ENCODE measurements at regions not wholly inside any gene's neighbourhood (a gene's known extent, or its start where the extent isn't known, plus 50 kb on each side); places are given as distances from the start of the nearest gene placed in this dataset.

DNA sequence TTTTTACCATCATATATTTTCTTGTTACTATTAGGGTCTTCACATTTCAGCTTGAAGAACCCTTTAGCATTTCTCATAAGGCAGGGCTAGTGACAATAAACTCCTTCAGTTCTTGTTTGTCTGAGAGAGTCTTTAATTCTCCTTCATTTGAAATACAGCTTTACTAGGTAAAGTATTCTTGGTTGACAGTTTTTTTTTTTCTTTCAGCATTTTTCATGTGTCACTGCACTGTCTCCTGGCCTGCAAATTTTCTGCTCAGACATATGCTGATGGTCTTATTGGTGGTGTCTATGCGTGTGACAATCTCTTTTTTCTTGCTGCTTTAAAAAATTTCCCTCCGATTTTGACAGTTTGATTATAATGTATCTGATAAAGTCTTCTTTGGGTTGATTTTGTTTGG is 399.9 kb downstream of the SH3GL2 start:
- no peak for DNase-seq

DNA sequence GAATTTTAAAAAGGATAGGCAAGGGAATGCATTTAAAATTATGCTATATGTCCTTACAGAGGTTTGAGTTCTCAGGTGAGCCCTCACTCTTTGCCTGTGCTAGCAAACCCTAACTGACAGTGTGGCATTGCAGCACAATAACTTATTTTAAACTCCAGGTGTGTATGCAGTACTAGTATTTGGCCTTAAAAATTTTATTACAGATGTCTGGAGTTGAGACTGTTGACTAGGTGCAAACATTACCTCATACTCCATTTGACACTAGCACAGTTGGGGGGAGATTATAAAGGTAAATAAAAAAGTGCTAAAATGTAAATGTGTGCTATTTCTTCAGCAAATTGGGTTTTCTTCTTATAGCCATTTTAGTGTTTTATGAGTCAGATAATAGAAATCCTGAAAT is 407.7 kb downstream of the SH3GL2 start:
- no peak for DNase-seq

DNA sequence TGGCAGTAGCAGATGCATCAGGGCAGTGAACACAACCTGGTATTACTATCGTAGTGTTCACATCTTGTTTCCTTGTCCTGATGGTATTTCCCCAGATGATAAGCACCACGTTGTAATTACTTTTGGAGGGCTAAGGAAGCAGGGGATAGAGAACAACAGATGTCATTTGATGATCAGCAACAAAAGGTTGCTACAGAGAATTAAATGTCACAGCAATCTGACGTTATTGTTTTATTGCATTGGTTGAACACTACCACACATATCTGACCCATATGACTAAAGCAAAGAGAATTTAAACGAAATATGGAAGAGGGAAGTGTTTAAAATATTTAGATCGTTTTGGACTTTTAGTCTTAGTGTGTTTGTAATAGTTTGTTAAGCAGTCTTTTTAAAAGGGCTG is 408.3 kb downstream of the SH3GL2 start:
- DNase-seq: no peak

DNA sequence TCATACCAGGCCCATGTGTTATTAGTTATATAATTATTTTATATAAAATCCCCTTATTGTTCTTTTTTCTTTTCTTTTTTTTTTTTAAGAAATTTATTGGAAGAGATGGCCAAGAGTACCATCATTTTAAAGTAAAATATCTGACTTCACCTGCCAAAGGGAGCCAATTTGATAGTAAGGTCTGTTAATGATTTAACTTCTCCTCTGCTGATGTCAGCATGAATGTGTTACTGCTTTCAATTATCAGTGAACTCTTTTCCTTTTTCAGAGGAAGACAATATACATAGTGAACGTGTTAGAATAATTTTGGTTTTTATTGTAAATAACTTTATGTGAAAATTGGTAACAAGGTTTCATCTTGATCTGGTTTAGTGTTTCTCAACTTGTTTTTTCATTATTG is 409.6 kb downstream of the SH3GL2 start:
- DNase-seq: no peak

DNA sequence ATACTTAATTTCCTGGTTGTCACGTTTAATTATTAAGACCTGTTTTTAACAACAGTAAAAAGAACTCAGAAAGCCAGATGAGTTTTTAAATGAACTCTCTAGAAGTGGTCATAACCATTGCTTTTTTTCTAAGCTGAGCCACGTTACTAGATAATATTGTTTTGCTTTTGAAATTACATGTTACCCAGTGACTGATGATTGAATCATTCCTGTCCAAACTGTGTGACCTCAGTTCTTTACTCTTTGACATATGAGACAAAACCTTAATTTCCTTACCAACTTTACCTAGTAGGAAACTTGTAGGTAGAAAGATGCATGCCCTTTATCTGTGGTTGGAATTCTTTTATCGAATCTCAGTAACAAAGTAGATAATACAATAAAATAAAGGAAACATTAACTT is 411.7 kb downstream of the SH3GL2 start:
- no peak for DNase-seq

DNA sequence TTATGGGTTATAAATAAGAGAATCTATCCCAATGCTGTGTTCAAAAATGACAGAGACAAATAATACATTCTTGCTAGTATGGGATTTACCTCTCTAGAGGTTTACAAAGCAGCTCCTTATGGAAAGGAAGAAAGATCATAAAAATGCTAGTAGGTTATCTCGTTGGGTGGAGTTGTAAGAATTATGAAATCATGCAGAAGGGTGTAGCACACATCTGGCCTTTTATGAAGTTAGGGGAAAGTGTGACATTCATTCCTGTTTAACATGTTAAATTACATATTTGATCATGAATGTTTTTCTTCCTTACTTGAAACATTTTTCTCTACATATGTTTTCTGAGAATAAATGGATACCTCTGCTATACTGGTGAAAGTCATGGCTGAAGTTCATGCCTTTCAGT is 414.2 kb downstream of the SH3GL2 start:
- DNase-seq: no peak

DNA sequence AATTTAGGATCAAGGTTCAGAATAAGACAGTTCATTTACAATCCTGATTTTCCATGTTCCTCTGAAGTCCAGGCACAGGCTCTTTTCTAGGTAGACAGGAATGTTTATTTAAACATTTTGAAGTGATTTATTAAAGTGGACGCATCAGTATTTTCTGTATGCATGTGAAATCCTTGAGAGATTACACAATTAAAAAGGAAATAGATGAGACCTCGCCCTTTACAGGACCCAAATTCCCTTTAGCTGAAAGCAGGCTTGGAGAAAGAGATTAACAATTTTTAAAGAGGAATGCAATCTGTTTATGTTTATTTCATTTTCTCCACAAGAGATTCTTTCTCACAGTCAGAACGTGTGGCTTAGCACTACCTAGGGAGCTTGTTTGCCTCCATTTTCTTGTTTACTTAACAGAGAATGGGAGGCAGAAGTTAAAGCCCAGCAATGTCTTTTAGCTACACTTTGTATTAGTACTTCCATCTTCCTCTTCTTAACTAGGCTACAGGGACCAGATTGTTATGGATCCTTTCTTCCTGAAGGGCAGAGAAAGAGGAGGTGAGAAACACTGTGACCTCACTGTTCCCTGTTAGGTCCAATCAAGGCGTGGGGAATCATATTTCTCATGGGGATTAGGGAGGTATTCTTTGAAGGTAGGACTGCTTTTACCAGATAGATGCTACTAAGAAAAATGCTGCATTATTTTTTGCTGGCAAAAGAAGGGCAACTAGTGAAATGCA is 416.0 kb downstream of the SH3GL2 start:
- DNase-seq: no peak

DNA sequence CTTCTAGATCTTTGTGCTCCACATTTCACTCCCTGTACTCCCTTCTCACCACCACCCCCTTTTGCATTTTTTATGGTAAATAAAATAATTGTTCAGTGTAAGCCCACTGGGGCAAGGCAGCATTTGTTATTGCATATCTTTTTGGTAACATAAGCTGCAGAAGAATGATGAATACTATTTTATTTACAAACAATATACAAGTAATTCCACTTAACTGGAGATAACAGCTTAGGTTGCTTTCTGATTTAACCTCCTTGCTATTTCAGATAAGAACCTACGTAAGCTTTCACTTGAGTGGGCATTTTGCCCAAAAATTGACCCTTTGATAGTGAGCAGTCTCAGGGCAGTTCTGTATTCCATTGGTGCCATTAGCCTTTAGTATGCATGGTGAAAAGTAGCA is 417.9 kb downstream of the SH3GL2 start:
- no peak for DNase-seq

DNA sequence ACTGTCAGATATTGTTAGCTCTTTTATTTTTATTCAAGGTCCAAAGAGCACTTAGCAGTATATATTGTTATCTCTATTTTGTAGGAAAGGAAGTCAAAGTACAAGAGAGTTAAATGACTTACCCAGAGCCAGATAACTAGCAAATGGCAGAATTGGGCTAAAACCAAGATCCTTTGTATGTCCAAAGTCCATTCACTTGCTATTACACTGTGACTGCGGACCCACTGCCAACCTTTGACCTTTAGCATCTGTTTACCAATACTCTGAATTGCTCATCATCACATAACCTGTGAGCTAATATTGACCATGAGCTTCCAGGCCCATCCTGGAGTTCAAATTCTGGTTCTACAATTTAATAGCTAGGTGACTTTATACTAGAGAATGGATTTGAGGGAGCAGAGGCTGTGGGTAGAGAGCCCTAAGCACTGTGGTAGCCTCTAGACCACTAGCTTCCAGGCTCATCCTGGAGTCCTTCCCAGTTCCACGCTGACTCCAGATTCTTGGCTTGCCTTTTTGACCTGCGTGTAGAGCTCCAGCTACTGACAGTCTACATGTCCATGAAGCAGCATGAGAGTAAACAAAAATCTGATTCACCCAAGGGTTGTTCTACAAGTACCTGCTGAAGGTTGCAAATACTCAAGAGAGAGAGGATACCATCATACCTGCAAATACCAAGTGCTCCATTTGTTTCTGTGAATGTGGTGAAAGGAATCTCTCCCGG is 424.0 kb downstream of the SH3GL2 start:
- DNase-seq: no peak

DNA sequence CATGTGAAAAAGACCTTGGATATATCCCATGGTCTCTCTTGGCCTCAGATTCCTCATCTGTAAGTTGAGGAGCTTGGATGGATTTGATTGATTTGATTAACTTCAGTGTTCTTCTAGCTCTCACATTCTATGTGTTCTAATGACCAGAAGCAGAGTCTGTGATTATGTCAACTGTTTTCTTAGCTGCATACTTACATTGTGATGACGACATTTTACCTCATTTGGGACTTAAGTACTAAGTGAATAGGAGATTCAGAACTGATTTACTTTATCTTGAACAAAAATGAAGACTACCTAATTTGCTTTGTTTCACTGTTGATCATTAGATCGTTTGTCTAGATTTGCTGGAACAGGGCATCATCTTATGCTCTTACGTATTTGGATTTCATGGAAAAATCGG is 427.7 kb downstream of the SH3GL2 start:
- no peak for DNase-seq

DNA sequence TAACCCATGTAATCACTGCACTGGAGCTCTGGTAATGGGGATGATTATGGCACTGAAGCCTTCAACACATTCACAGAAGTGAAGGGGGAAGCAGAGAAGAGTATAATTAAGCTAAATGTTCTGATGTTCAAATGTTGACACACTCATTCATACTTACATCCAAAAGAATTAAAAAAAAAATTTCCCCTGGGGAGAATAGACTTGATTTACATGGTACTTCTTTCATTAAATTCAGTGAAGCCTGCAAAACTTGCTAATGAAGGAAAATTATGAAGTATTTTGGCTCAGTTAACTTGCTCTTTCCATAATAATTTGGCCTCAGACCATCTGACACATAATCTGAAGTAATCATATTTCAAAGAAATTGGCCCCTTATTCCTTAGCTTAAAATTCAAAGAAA is 428.8 kb downstream of the SH3GL2 start:
- DNase-seq: no peak

DNA sequence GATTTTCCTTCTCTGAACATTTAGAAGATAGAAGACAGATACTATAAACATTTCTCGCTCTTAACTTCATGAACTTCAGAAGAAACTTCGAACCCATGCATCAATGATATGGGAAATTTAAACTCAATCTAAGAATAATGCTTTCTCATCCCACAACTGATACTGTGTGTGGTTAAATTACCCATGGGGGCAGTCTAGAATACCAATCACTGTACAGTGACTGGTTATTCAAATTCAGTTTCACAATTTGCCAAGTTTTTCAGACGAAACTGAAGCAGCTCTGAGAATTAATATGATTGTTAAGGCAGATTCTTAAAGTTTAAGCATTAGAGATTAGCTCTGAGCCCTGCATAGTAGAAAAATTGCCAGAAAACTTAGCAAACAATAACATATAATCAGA is 431.0 kb downstream of the SH3GL2 start:
- DNase-seq: no peak

DNA sequence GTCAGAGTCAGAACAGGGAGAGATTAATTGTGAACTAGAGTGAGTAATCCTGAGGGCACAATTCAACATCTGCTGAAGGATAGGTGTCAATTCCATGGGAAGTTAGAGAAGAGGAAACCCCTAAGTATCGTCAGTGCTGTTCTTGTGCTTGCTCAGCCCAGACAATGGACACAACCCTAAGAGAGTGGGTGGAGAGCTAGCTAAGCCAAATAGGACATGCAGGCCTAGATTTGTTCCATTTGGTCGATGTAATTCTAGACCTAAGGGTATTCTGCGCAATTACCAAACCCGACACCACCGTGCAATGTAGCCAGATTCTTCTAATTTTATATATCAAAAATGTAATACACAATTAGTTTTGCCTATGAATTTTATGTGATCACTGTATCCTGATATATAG is 431.6 kb downstream of the SH3GL2 start:
- no peak for DNase-seq

DNA sequence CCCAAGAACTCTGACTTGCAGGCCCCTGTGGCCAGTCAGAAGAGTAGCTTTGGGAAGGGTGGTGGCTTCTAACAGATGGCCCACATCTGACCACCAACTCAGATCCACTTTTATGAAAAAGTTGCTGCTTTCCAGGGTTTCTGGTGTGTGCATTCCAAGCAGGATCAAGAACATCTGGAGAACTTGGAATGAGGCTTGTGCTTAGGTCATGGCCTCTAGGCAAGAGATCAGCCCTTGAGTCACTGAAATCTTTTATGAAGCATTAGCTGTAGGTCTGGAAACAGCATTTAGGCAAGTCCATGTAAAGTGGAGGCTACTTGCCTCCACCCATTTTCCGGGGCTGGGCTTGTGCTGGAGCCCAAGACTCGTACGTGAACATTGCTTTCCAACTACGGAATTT is 433.3 kb downstream of the SH3GL2 start:
- no peak for DNase-seq

DNA sequence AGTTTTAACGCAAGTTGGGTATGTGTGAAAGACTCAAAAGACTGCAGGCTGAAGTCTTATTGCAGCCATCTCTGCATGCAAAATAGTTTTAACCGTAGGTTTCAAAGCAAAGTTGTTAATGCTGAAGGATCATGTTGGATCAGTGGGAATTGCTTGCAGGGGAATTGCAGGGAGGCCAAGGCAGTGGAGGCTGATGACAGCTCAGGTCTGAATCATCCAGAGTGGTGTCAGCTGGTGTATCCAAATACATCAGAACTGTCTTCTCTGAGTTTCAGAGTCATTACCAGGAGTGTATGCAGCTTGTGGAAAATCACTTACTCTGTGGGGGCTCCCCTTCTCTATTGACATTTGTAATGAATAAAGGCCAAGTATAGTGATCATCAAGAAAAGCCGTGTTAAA is 435.7 kb downstream of the SH3GL2 start:
- DNase-seq: no peak

DNA sequence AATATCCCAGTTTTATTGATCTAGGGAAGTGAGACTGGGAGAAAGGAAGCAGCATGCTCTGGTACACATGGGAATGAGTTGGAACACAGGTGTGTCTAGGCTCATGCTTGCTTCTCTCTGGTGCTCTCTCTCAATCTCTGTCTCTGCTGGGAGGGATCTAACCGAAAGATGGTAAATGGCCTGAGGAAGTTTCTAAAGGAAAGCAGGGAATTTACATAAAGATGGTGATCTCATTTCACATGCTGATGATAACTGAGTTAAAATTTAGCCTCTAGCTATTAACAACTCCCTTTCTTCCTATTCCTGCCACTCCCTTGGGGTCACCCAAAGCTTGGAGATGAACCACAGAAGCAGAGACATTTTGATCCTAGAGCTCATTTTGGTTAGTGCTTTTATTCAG is 436.2 kb downstream of the SH3GL2 start:
- no peak for DNase-seq

DNA sequence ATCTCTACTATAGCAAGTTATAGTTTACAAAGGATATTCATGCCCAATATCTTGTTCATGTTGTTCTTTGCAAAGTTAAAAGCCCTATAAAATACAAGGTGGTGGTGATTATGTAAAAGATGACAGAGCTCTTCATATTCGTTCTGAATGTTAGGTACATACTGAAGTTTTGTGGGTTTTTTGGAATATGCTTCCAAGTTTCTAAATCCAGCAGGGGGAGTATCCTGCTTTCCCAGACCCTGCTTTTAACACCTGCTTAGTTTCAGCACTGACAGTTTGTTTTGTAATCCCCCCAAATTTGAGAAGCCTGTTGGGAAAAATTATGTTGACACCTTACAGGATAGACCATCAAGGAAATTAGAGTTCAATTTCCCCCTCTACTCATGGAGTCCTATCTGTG is 438.3 kb downstream of the SH3GL2 start:
- DNase-seq: no peak

DNA sequence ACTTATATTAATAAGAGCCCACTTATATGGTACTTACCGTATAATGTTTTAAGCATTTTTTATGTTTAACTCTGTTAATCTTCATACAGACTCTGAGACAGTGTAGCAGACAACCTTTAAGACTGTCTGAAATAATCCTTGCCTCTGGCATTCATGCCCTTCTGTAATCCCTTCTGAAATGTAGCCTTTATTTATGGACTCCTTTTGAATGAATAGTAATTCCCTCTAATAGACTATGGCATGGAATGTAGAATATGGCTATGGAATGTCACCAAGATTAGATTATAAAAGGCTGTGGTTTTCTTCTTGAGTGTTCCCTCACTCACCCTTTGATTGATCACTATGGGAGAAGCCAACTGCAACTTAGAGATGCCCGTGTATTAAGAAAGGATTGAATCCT is 439.4 kb downstream of the SH3GL2 start:
- no peak for DNase-seq

DNA sequence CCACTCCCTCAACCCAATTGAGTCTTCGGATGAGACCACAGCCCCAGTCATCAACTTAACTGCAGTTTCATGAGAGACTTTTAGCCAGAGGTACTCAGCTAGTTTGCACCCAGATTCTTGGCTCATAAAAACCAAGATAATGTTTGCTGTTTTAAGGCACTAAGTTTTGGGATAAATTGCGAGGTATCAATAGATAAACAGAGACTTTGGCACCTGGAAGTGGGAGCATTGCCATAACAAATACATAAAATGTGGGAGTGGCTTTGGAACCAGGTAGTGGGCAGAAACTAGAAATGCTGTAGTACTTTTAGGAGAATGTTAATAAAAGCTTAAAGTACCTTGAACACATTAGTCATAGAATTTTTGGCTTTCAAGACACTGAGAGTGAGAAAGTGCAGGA is 439.8 kb downstream of the SH3GL2 start:
- DNase-seq: no peak

DNA sequence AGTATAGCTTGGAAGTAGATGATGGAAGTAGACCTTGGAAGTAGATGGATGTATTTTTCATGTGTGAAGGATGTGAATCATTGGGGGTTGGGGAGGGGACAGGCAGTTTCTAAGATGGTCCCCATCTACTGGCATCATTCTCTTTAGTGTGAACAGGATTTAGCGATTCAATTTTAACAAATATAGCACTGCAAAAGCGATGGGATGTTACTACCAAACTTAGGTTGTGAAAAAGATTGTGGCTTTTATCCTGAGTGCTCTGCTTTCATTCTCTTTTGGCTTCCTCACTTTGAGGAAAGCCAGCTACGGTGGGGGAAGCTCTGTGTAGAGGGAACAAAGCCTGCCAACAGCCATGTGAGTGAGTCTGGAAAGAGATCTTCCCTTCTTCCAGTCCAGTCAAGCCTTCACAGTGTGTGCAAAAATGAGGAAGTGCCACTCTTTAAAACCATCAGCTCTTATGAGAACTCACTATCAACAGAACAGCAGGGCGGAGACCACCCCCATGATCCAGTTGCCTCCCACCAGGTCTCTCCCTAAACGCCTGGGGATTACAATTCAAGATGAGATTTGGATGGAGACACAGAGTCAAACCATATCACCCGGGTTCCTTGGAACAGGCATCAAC is 441.4 kb downstream of the SH3GL2 start:
- no peak for DNase-seq

DNA sequence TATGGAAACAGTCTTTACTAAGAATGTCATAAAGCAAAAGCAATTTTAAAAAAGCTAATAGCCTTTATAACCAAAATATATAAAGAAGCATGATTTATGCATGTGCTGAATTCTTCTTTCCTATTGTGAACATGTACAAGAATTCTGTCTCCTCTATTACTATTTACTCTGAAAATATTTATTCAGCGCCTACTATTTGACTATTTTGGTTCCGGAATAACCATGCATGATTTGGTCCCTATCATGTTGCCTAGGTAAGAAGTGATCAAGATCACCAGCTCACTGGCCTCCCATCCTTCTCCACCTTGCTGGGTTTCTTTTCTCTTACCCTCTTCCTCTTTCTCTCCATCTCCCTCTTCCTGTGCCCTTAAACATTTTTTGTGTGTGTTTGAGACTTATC is 443.8 kb downstream of the SH3GL2 start:
- DNase-seq: no peak

DNA sequence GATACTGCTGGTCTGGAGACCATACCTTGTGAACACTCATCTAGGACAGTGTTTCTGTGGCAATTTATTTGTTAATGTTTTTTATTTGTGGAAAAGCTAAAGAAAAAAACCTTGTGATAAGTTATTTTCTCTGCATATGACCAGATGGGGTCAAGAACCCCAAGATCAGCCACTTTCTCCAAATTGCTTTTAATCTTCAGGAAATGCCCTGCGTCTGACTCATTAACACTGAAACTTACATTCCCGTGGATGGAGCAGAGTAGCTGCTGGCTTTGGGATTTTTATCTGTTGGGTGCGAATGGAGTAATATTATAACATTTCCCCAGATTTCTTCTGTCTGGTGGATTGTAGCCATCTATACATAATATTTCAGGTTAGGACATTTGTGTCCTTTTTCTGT is 444.5 kb downstream of the SH3GL2 start:
- no peak for DNase-seq

DNA sequence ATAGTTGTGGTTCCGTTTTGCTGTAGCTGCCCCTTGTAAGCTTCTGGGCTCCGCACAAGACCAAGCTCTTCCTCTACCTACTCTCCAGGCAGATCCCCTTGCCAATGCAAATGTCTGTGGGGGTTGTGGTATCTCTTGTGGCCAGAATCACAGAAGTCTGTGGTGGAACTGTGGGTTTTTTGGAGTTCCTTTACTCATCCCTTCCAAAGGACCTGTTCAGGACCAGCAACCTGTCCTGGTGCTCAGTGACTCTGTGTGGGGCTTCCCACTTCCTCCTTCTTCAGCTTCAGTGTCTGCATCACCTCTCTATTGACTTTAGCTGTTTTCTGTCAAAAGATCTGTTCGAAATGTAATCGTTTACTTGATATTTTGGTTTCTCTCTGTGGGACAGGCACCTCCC is 441.3 kb upstream of the ADAMTSL1 start:
- DNase-seq: no peak

DNA sequence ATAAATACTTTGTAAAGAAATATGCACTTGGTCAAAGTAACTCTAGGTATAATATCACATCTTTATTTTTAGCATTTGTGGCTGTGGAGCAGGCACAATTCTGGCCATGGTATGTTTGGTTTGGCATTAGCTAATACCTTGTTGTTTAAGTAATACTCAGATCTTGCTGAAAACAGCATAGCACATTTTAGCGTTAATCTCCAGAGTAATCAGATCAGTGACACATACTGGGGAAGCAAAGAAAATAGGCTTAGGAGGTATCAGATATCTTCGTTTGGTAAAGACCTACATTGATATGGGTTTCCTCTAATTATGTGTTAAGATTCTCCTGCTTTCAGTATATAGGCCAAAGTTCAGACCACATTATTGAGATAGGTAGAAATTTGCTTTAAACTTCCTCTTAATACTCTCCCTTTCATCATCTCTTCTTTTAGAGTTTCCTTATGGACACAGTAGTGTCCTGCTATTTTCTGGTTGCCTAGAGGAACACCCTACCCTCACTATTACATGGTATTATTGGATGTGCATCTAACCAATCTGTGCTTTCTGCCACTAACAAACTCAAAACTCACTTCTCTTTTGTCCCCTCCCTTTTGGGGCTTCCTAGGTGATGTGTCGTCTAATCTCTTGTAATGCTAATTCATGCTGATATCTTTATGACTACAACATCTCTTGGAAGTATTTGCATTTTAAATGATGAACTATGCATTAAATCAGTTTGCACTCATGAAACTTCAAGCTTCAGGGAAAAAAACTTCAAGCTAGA is 437.3 kb upstream of the ADAMTSL1 start:
- no peak for DNase-seq
